Fibroblast of lung (primary cell): ENCODE measurements at regions not wholly inside any gene's neighbourhood (a gene's known extent, or its start where the extent isn't known, plus 50 kb on each side); places are given as distances from the start of the nearest gene placed in this dataset.
A peak's percentile ranks its signal among the peaks of the same experiment; 100 is the strongest.

Source experiments
- DNase-seq, 2 donors: peaks; one replicate each; pipeline versions ENCODE4 v3.0.0 to v3.0.0-alpha.2; 2010; ENCODE audit warnings: low read depth in 2 of 2
- H2AFZ ChIP-seq: 2 replicates; pipeline ENCODE4 v1.5.1; 2012; ENCODE audit warnings: low read length, control low read depth, inconsistent platforms
- H3K27ac ChIP-seq: 2 replicates; pipeline ENCODE4 v1.5.1; 2011; ENCODE audit warnings: low read length, control low read depth; ENCODE audit not compliant: insufficient read depth
- H3K27me3 ChIP-seq: 2 replicates; pipeline ENCODE4 v1.5.1; 2011; ENCODE audit warnings: mild to moderate bottlenecking, low read length; ENCODE audit not compliant: control insufficient read depth, insufficient read depth
- H3K36me3 ChIP-seq: 2 replicates; pipeline ENCODE4 v1.5.1; 2011; ENCODE audit warnings: low read length; ENCODE audit not compliant: control insufficient read depth, insufficient read depth
- H3K4me1 ChIP-seq: 2 replicates; pipeline ENCODE4 v1.5.1; 2011; ENCODE audit warnings: low read length; ENCODE audit not compliant: control insufficient read depth, insufficient read depth; ENCODE audit errors: extremely low read depth
- H3K4me2 ChIP-seq: 2 replicates; pipeline ENCODE4 v1.5.1; 2011; ENCODE audit warnings: low read length, control low read depth; ENCODE audit not compliant: insufficient read depth; ENCODE audit errors: extremely low read depth
- H3K4me3 ChIP-seq, 4 experiments: fragments of 200-600 bp in 1 of 4; sonication (generic) in 1 of 4; replicated peaks in 1 of 4; 2 replicates each; pipeline ENCODE4 v1.5.1; 2011 to 2016; ENCODE audit warnings: low read length in 4 of 4, low read depth in 3 of 4, mild to moderate bottlenecking in 3 of 4, control low read depth in 2 of 4, inconsistent platforms in 1 of 4, mixed read lengths in 1 of 4; ENCODE audit not compliant: insufficient read depth in 1 of 4; ENCODE audit errors: control extremely low read depth in 1 of 4
- H3K79me2 ChIP-seq: 2 replicates; pipeline ENCODE4 v1.5.1; 2012; ENCODE audit warnings: mild to moderate bottlenecking, low read length, inconsistent platforms; ENCODE audit not compliant: control insufficient read depth, insufficient read depth
- H3K9ac ChIP-seq: 2 replicates; pipeline ENCODE4 v1.5.1; 2011; ENCODE audit warnings: mild to moderate bottlenecking, low read length, control low read depth; ENCODE audit not compliant: insufficient read depth
- H3K9me3 ChIP-seq: 2 replicates; pipeline ENCODE4 v1.5.1; 2012; ENCODE audit warnings: low read depth, low read length; ENCODE audit not compliant: control insufficient read depth, insufficient read depth
- H4K20me1 ChIP-seq: 2 replicates; pipeline ENCODE4 v1.5.1; 2011; ENCODE audit warnings: low read length; ENCODE audit not compliant: control insufficient read depth, insufficient read depth; ENCODE audit errors: extremely low read depth
- CTCF ChIP-seq, 2 donors: IDR thresholded peaks in 1 of 2; conservative IDR thresholded peaks in 1 of 2; 1 replicate in 1 of 2; 2 replicates in 1 of 2; pipeline ENCODE4 v1.5.1; 2011 to 2012; ENCODE audit warnings: low read length in 2 of 2, control low read depth in 1 of 2, inconsistent platforms in 1 of 2, low read depth in 1 of 2, mild to moderate bottlenecking in 1 of 2
- EZH2 ChIP-seq: IDR thresholded peaks from 2 replicates; pipeline ENCODE4 v1.5.1; 2012; ENCODE audit warnings: low read length, control low read depth, mild to moderate bottlenecking; ENCODE audit errors: missing control alignments

GRCh38 chr20:50436052-50436656 is 74.0 kb upstream of the PTPN1 start:
- Histone ChIP-seq H3K9me3 (no peaks in the 10 kb centered on the region), H3K79me2 (no peaks in the 10 kb centered on the region), H2AFZ (no peak overlapping the region), H3K4me1 (peaks cover 10% of the 10 kb centered on the region), H3K4me3 (no peak overlapping the region), H3K27me3 (no peaks in the 10 kb centered on the region), H3K4me2 (no peak overlapping the region), H3K36me3 (no peaks in the 10 kb centered on the region), H3K27ac (no peak overlapping the region), H4K20me1 (no peaks in the 10 kb centered on the region), H3K9ac (no peak overlapping the region)
- TF ChIP-seq CTCF (conservative IDR thresholded peaks at IDR 0.05 in 1 of 2, IDR thresholded peaks at IDR 0.05 in 1 of 2; ENCODE audit: low read depth in 1 of 2, low read length in 2 of 2), result no peak
- TF ChIP-seq EZH2, result no peak
- DNase-seq, result no peak

- Histone ChIP-seq H4K20me1 (no peaks in the 10 kb centered on the region), H3K79me2 (no peaks in the 10 kb centered on the region), H3K4me1 (peaks cover 15% of the 10 kb centered on the region), H3K9ac (no peak overlapping the region), H3K4me3 (no peak overlapping the region), H3K27me3 (no peaks in the 10 kb centered on the region), H3K36me3 (no peaks in the 10 kb centered on the region), H3K9me3 (no peaks in the 10 kb centered on the region), H2AFZ (no peak overlapping the region), H3K4me2 (no peak overlapping the region), H3K27ac (no peak overlapping the region)
- no peak for DNase-seq
- no peak for TF ChIP-seq EZH2
- TF ChIP-seq CTCF (conservative IDR thresholded peaks at IDR 0.05 in 1 of 2, IDR thresholded peaks at IDR 0.05 in 1 of 2; ENCODE audit: low read depth in 1 of 2, low read length in 2 of 2), result no peak
Measured at GRCh38 chr20:50436696-50437095, 73.5 kb upstream of the PTPN1 start.

- no peak for TF ChIP-seq EZH2
- no peak for TF ChIP-seq CTCF (conservative IDR thresholded peaks at IDR 0.05 in 1 of 2, IDR thresholded peaks at IDR 0.05 in 1 of 2; ENCODE audit: low read depth in 1 of 2, low read length in 2 of 2)
- Histone ChIP-seq H3K4me2 (no peak overlapping the region), H3K27me3 (no peaks in the 10 kb centered on the region), H3K79me2 (no peaks in the 10 kb centered on the region), H3K4me3 (no peak overlapping the region), H3K9ac (no peak overlapping the region), H3K27ac (peak overlapping the region; percentile 97), H3K9me3 (no peaks in the 10 kb centered on the region), H4K20me1 (no peaks in the 10 kb centered on the region), H3K36me3 (no peaks in the 10 kb centered on the region), H2AFZ (no peak overlapping the region), H3K4me1 (peaks cover 23% of the 10 kb centered on the region)
- peak; percentile 57 to 74 for DNase-seq
Measured at GRCh38 chr20:50438986-50439407, 71.2 kb upstream of the PTPN1 start.
